Adrenal gland (tissue), 5 donors: ENCODE measurements at regions not wholly inside any gene's neighbourhood (a gene's known extent, or its start where the extent isn't known, plus 50 kb on each side); places are given as distances from the start of the nearest gene placed in this dataset.

Experiments used
- POLR2A ChIP-seq, 2 donors: fragments of 450-650 bp; IDR thresholded peaks; one replicate each; pipeline ENCODE4 v1.6.1; 2017; ENCODE audit warnings: antibody characterized with exemption in 2 of 2, mild to moderate bottlenecking in 2 of 2, moderate library complexity in 1 of 2
- TF ChIP-seq, protein P1 (sequence below), 6 experiments: fragments of 450-650 bp in 4 of 6; fragments of 200-600 bp in 2 of 6; sonication (generic) in 1 of 6; IDR thresholded peaks; 1 replicate in 5 of 6; 2 replicates in 1 of 6; pipeline versions ENCODE4 v1.5.1 to v1.8.0; 2016 to 2021; ENCODE audit warnings: antibody characterized with exemption in 6 of 6, mild to moderate bottlenecking in 2 of 6, moderate library complexity in 1 of 6
- donor health status: DM: no; HTN: no; CAD: no.

DNA sequence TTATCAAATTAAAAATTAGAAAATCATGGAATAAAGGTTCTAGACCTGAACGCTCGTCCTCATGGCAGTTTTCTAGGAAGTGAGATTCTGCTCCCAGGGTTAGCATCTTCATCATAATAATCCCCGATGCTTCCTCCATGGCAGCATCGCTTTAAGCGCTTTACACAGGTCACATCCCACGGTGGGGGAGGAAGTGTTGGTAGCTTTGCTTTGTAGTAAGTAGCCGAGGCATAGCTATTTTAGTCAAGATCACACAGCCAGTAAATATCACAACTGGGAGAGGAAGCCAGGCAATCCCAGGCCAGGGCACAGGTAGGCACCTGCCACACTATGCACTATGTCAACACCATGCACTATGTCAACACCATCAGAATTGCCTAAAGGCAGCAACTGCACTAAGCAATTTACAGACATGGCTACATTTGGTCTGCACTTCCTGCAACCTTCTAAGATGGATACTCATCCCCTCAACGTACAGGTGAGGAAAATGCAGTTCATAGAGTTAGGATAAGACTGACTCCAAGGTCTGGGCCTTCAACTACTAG is 205.5 kb downstream of the FBXO15 start:
- no peak for TF ChIP-seq POLR2A (IDR thresholded peaks at IDR 0.05)
- TF ChIP-seq, protein P1, sequence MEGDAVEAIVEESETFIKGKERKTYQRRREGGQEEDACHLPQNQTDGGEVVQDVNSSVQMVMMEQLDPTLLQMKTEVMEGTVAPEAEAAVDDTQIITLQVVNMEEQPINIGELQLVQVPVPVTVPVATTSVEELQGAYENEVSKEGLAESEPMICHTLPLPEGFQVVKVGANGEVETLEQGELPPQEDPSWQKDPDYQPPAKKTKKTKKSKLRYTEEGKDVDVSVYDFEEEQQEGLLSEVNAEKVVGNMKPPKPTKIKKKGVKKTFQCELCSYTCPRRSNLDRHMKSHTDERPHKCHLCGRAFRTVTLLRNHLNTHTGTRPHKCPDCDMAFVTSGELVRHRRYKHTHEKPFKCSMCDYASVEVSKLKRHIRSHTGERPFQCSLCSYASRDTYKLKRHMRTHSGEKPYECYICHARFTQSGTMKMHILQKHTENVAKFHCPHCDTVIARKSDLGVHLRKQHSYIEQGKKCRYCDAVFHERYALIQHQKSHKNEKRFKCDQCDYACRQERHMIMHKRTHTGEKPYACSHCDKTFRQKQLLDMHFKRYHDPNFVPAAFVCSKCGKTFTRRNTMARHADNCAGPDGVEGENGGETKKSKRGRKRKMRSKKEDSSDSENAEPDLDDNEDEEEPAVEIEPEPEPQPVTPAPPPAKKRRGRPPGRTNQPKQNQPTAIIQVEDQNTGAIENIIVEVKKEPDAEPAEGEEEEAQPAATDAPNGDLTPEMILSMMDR (IDR thresholded peaks at IDR 0.05), result no peak
